ENCODE measurements at regions not wholly inside any gene's neighbourhood (a gene's known extent, or its start where the extent isn't known, plus 50 kb on each side); places are given as distances from the start of the nearest gene placed in this dataset.

- DNase-seq: no peak
Measured at GRCh38 chr11:134758342-134758931, 346.4 kb upstream of the B3GAT1 start.

GRCh38 chr11:134757633-134758032 lies 345.6 kb upstream of the B3GAT1 start:
- no peak for DNase-seq

DNA sequence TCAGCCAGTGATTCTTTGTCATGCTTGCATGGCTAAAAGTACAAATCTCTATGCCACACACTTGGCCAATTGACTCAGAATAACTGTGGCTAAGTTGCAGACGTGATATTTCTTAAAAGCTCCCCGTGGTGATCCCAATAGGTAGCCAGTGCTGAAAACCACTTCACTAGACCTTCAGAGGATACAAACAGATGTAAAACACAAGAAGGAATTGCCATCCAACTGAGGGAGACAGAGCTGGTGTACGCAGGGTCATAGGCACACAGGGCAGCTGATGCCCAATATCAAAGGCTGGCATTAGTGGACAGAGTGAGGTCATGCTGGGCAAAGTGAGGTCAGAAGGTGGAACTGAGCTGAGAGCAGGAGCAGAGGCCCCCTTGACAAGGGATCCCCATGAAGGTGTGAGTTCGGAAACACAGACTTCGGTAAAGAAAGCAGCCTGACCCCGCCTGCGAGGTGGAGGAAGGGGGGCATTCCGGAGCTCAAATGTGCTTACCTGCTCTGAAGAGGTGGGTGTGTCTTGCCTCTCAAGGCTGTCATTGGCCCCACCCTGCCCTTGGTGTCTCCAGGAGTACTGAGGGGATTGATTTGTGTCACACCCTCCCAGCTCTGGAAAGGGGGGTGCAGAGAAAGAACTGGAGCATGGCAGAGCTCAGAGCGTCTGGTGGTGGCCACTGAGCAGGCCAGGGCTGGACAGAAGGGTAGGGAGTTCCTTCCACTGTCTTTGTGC lies 344.9 kb upstream of the B3GAT1 start:
- no peak for DNase-seq

DNA sequence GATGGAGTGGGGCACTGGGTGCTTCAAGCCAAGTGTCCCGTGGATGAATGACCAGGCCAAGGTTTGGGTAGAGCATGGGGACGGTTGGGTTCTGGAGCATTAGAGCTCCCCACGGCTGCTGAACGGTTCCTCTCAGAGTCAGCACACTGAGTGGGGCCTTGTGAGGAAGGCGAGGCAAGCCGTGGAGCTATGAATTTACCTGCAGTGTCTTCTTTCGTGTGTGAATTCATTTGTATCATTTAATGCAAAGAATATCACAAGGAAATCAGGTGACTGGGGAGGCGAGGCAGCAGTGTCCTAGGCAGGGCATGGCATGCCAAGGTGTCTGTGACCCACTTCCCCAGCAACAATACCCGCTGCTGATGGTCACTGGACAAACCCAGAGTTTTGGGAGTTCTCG lies 343.5 kb upstream of the B3GAT1 start:
- DNase-seq: no peak

- DNase-seq: no peak
Measured at GRCh38 chr11:134754521-134755198, 342.6 kb upstream of the B3GAT1 start.

DNA sequence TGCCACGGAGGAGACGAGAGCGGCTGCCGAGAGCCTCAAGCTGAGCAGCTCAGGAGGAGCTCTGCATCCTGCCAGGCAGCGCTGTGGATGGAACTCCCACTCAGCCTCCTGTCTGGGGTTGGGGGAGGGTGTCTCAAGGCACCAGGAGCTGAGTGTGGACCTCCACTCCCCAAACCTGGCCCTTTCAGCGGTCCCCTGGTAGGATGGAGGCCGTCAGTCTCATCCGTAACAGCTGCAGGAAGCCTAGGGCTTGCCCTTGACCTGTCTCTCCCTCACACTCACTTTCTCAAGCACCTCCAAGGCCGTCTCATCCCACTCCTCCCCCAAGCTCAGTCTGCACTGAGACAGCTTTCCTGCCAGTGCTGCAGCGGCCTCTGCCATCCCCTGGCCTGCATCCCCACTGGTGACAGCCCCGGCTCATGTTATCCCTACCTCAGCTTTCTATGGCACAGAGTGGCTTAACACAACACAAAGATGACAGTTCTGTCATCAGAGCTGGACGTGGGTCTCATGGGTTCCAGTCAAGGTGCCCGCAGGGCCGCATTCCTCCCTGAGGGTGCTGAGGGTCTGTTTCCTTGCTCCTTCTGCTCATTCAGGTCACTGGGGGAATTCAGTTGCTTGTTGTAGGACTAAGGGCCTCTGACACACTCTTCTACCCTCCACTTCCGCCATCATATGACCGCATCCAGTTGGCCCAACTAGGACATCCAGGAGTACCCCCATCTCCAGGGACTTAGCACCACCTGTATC lies 341.9 kb upstream of the B3GAT1 start:
- DNase-seq: no peak

DNA sequence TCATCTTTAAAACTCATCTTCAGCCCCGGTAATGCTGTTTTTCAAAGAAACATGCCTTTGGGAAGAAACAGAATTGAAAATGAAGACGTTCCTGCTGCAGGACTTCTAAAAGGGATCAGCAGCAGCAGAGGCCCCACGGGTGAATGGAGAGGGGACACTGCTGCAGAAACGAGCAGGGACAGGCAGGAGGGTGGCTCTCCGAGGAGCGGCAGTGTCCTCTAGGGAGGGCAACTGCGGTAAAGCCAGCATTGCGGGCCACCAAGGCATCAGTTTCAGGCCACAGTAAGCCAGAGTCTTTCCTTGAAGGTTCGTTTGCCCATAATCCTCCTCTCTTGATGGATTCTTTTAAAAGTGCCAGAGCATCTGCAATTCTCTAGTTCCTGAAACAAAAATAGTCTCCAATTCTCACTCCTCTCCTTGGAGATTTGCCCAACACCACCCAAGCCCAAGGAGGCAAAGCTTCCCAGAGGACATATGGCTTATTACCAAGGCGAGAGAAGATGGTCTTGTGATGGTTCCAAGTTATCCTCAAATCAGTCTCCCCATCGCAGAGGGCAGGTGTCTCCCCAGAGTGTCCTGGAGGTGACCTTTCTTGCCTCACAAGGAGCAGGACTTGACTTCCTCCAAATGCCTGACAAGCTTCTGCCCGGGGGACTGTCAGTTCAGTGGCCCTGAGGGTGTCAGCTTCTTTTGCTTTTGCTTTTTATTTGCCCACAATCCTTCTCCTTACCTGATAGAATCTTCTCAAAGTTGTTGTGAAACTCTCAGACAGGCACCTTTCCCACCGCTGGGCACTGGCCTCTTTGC lies 341.1 kb upstream of the B3GAT1 start:
- DNase-seq: no peak

- no peak for DNase-seq
Measured at GRCh38 chr11:134752526-134752925, 340.5 kb upstream of the B3GAT1 start.

DNA sequence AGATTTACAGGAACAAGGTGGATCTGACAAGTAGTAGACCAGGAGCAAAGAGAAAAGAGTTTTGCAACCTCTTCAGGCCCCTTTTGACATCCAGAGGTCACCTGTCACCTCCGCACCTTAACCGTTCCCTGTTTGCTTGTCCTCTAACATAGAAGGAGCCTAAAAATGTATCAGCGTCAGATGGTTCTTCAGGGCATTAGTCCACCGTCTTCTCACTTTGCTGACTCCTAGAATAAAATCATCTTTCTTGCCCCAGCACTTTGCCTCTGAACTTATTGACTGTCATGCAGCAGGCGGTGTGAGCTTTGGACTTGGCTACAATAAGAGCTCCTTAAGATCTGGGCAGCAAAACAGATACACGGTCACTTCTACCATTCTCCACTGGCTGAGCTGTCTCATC lies 339.7 kb upstream of the B3GAT1 start:
- no peak for DNase-seq

GRCh38 chr11:134751031-134751585 lies 339.1 kb upstream of the B3GAT1 start:
- no peak for DNase-seq

DNA sequence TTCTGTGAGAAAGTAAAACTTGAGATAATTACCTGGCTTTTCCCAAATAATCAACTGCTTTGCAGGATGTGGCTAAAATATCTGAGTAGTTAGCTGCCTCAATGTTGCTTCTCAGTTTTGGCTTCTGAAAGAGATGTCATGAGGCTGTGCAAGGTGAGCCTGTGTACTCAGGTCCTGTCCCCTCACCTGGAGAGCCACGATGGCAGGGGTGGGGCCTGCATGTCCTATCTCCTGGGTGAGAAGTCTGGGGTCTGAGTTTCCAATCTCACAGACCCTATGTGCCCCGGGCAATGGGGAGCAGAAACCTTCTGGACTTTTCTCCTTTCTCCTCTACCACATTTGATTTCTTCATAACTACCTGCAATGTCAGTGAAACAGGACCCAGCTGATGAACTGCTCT lies 338.6 kb upstream of the B3GAT1 start:
- no peak for DNase-seq

- DNase-seq: no peak
Measured at GRCh38 chr11:134749040-134749839, 337.2 kb upstream of the B3GAT1 start.

- no peak for DNase-seq
Measured at GRCh38 chr11:134746609-134747008, 334.6 kb upstream of the B3GAT1 start.

- no peak for DNase-seq
Measured at GRCh38 chr11:134745456-134745855, 333.4 kb upstream of the B3GAT1 start.

DNA sequence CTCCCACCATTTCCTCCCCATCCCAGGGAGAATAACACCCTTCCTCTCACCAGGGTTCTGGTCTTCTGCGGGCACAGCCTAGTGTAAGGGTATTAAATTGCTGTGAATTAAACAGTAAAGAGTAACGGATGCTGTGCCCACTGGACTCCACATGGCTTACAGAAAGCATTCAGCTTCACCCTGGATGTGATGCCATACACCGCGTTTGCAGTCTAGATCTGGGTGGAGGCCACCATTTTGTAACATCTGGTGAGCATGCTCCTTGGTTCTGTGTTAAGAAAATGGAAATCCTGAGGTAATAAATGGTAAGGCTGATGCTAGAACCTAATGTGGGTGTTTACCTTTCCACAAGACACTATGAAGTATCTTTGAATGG lies 331.8 kb upstream of the B3GAT1 start:
- DNase-seq: no peak

DNA sequence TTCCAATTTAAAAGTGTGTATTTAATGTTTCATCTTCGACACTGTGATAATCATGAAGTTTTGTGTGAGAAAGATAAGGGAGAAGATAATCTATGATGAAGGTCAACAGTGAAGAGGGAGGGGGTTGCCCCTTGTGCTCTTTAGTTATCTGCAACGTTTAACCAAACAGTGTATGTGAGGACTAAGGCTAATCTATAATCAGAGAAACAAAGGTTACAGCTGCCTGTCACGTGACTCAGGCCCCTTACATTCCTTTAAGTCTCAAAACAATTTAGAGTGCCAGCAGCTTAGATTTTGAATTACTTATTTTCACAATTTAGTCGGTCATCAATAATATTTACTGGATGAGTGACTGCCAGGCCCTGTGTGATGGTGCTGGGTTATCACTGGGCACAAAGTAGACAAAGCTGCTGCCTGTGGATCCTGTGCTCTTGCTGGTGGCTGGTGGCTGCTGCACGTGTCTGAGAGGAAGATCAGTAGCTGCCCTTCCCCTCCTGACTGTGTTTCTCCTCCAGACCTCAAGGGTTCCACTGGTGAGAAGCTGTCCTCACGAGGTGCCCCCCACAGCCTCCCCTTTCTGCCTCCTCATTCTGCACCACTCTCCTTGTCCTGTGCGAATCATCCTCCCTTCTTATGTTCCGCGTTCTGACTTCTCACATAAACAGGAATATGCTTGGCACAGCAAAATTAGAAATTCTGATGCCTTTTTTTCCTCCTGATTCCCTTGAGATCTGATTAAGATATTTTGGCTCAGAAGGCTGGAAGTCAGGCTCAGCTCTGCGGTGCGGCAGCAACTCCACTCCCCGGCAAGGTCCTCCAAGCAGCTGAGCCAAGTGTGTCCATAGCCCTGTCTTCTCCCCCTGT lies 331.1 kb upstream of the B3GAT1 start:
- DNase-seq: no peak

DNA sequence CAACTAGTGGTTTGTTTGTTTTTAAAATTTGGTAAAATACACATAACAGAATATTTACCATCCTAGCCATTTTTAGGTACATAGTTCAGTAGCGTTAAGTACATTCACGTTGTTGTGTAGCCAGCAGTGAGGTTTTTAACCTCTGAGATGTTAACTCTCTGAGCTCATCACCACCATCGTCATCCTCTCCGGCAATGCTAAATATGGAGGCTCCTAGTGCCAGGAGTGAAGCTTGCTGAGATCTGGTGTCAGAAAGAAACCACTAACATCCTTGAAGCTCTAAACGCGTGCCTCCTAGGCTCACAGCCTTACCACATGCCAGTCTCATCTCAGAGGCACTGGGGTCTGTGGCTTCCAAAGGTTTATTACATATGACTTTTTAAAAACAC lies 330.2 kb upstream of the B3GAT1 start:
- DNase-seq: no peak

GRCh38 chr11:134741453-134742223 lies 329.6 kb upstream of the B3GAT1 start:
- no peak for DNase-seq

DNA sequence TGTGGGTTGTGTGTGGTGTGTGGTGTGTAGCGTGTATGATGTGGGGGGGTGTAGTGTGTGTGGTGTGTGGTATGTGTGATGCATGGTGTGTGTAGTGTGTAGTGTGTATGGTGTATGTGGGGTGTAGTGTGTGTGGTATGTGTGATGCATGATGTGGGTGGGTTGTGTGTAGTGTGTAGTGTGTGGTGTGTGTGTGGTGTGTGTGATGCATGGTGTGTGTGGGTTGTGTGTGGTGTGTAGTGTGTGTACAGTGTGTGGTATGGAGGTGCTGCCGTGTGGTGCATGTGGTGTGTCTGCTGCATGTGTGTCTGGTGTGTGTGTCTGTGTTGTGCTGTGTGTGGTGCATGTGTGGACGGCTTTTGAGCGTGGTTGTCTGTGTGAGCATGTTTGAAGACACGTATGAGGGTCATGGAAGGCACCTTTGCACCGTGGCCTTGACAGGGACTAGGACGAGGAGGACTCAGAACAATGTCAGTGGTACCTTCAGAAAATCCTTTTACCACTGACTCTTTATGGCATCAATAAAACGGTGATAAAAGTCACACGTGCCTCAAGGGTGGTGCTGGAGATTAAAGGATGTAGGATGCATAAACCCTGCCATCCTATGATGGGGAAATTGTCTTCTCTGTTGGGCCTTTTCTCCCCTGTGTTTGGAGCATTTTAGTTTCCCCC lies 328.7 kb upstream of the B3GAT1 start:
- DNase-seq: no peak
